ENCODE measurements at regions not wholly inside any gene's neighbourhood (a gene's known extent, or its start where the extent isn't known, plus 50 kb on each side); places are given as distances from the start of the nearest gene placed in this dataset.

- TF ChIP-seq ZBTB7A (IDR thresholded peaks at IDR 0.05; ENCODE audit: low read depth) (no peak), TCF12 (IDR thresholded peaks at IDR 0.05; ENCODE audit: low read depth) (no peak), USF1 (IDR thresholded peaks at IDR 0.05) (no peak), RAD21 (IDR thresholded peaks at IDR 0.05; ENCODE audit: low read depth) (no peak), EP300 (IDR thresholded peaks at IDR 0.05; ENCODE audit: borderline replicate concordance) (no peak), TAF1 (IDR thresholded peaks at IDR 0.05; ENCODE audit: low read depth) (no peak), EGR1 (IDR thresholded peaks at IDR 0.05) (no peak), FOXM1 (IDR thresholded peaks at IDR 0.05; ENCODE audit: borderline replicate concordance, low read depth) (no peak), MAX (IDR thresholded peaks at IDR 0.05) (no peak), CREB1 (IDR thresholded peaks at IDR 0.05; ENCODE audit: low read depth) (no peak), CEBPB (IDR thresholded peaks at IDR 0.05) (no peak), NFIC (IDR thresholded peaks at IDR 0.05) (no peak), TEAD4 (IDR thresholded peaks at IDR 0.05) (no peak)
These were observed 704.4 kb upstream of the CELF2 start for GRCh38 chr10:10313149-10313835.

GRCh38 chr10:10314626-10315025 lies 703.0 kb upstream of the CELF2 start:
- TF ChIP-seq TEAD4 (IDR thresholded peaks at IDR 0.05): no peak
- no peak for TF ChIP-seq CEBPB (IDR thresholded peaks at IDR 0.05)
- TF ChIP-seq RAD21 (IDR thresholded peaks at IDR 0.05; ENCODE audit: low read depth): no peak
- TF ChIP-seq NFIC (IDR thresholded peaks at IDR 0.05): no peak
- TF ChIP-seq EGR1 (IDR thresholded peaks at IDR 0.05): no peak
- TF ChIP-seq REST (IDR thresholded peaks at IDR 0.05; ENCODE audit: low read depth): no peak
- no peak for TF ChIP-seq YY1 (IDR thresholded peaks at IDR 0.05; ENCODE audit: low read depth)
- no peak for TF ChIP-seq TAF1 (IDR thresholded peaks at IDR 0.05; ENCODE audit: low read depth)
- no peak for TF ChIP-seq CREB1 (IDR thresholded peaks at IDR 0.05; ENCODE audit: low read depth)
- TF ChIP-seq ZBTB7A (IDR thresholded peaks at IDR 0.05; ENCODE audit: low read depth): no peak
- no peak for TF ChIP-seq FOXM1 (IDR thresholded peaks at IDR 0.05; ENCODE audit: borderline replicate concordance, low read depth)
- no peak for TF ChIP-seq TCF12 (IDR thresholded peaks at IDR 0.05; ENCODE audit: low read depth)
- no peak for TF ChIP-seq USF1 (IDR thresholded peaks at IDR 0.05)
- no peak for TF ChIP-seq EP300 (IDR thresholded peaks at IDR 0.05; ENCODE audit: borderline replicate concordance)
- no peak for TF ChIP-seq MAX (IDR thresholded peaks at IDR 0.05)

- TF ChIP-seq EGR1 (IDR thresholded peaks at IDR 0.05) (no peak), NFIC (IDR thresholded peaks at IDR 0.05) (no peak), MAX (IDR thresholded peaks at IDR 0.05) (no peak), TCF12 (IDR thresholded peaks at IDR 0.05; ENCODE audit: low read depth) (no peak), FOXM1 (IDR thresholded peaks at IDR 0.05; ENCODE audit: borderline replicate concordance, low read depth) (no peak), TAF1 (IDR thresholded peaks at IDR 0.05; ENCODE audit: low read depth) (no peak), TEAD4 (IDR thresholded peaks at IDR 0.05) (no peak), USF1 (IDR thresholded peaks at IDR 0.05) (no peak), YY1 (IDR thresholded peaks at IDR 0.05; ENCODE audit: low read depth) (no peak), EP300 (IDR thresholded peaks at IDR 0.05; ENCODE audit: borderline replicate concordance) (no peak), ZBTB7A (IDR thresholded peaks at IDR 0.05; ENCODE audit: low read depth) (no peak), CEBPB (IDR thresholded peaks at IDR 0.05) (no peak), RAD21 (IDR thresholded peaks at IDR 0.05; ENCODE audit: low read depth) (no peak), REST (IDR thresholded peaks at IDR 0.05; ENCODE audit: low read depth) (no peak), CREB1 (IDR thresholded peaks at IDR 0.05; ENCODE audit: low read depth) (no peak)
These were observed 701.7 kb upstream of the CELF2 start for GRCh38 chr10:10315989-10316388.

- TF ChIP-seq TAF1 (IDR thresholded peaks at IDR 0.05; ENCODE audit: low read depth) (no peak), USF1 (IDR thresholded peaks at IDR 0.05) (no peak), RAD21 (IDR thresholded peaks at IDR 0.05; ENCODE audit: low read depth) (no peak), NFIC (IDR thresholded peaks at IDR 0.05) (no peak), REST (IDR thresholded peaks at IDR 0.05; ENCODE audit: low read depth) (no peak), CEBPB (IDR thresholded peaks at IDR 0.05) (no peak), FOXM1 (IDR thresholded peaks at IDR 0.05; ENCODE audit: borderline replicate concordance, low read depth) (no peak), EP300 (IDR thresholded peaks at IDR 0.05; ENCODE audit: borderline replicate concordance) (no peak), CREB1 (IDR thresholded peaks at IDR 0.05; ENCODE audit: low read depth) (no peak), TEAD4 (IDR thresholded peaks at IDR 0.05) (no peak), ZBTB7A (IDR thresholded peaks at IDR 0.05; ENCODE audit: low read depth) (no peak), MAX (IDR thresholded peaks at IDR 0.05) (no peak), YY1 (IDR thresholded peaks at IDR 0.05; ENCODE audit: low read depth) (no peak), EGR1 (IDR thresholded peaks at IDR 0.05) (no peak), TCF12 (IDR thresholded peaks at IDR 0.05; ENCODE audit: low read depth) (no peak)
These were observed 700.5 kb upstream of the CELF2 start for GRCh38 chr10:10317151-10317550.
